Stimulated activated CD4-positive, alpha-beta T cell treated with anti-CD3 and anti-CD28 coated beads, Interleukin-4, amount 100 ng/mL, for 1 hour (primary cell): ENCODE measurements at regions not wholly inside any gene's neighbourhood (a gene's known extent, or its start where the extent isn't known, plus 50 kb on each side); places are given as distances from the start of the nearest gene placed in this dataset.

Experiments
- DNase-seq: peaks from one replicate; pipeline ENCODE4 v3.0.0-alpha.2; 2020

- DNase-seq: no peak
Measured at GRCh38 chr5:125408448-125409233, 662.2 kb upstream of the ZNF608 start.

DNA sequence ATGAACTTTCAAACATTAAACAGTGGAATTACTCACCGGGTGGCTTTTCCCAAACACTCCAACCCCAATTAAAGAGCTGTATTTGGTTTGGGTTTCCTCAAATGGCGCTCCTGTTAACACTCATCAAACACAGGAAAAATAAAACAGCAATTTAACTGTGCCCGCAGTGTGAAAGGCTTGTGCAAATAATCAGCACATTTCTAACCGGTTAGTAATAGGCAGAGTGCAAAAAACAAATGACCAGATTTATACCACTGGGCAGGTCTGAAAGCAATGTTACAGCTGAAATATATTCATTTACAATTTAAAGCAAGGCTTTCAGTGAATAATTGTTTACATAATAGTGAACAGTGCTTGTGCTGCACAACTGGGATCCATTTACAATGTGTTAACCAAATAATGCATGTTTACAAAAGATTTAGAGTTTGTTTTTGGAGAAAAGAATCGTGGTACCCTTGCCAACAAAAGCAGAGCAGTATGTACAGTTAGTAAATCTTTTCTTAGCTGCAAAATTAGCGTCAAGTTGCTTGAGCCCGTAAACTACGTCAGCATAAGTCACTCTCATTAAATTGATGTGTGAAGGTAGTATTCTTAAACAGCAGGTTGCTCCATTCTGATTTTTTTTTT lies 662.9 kb upstream of the ZNF608 start:
- no peak for DNase-seq

GRCh38 chr5:125409861-125410536 lies 663.6 kb upstream of the ZNF608 start:
- DNase-seq: no peak

- DNase-seq: no peak
Measured at GRCh38 chr5:125410537-125411070, 664.2 kb upstream of the ZNF608 start.

GRCh38 chr5:125411071-125411743 lies 664.8 kb upstream of the ZNF608 start:
- DNase-seq: no peak

- DNase-seq: no peak
Measured at GRCh38 chr5:125411744-125412560, 665.5 kb upstream of the ZNF608 start.

GRCh38 chr5:125412561-125413495 lies 666.4 kb upstream of the ZNF608 start:
- no peak for DNase-seq

DNA sequence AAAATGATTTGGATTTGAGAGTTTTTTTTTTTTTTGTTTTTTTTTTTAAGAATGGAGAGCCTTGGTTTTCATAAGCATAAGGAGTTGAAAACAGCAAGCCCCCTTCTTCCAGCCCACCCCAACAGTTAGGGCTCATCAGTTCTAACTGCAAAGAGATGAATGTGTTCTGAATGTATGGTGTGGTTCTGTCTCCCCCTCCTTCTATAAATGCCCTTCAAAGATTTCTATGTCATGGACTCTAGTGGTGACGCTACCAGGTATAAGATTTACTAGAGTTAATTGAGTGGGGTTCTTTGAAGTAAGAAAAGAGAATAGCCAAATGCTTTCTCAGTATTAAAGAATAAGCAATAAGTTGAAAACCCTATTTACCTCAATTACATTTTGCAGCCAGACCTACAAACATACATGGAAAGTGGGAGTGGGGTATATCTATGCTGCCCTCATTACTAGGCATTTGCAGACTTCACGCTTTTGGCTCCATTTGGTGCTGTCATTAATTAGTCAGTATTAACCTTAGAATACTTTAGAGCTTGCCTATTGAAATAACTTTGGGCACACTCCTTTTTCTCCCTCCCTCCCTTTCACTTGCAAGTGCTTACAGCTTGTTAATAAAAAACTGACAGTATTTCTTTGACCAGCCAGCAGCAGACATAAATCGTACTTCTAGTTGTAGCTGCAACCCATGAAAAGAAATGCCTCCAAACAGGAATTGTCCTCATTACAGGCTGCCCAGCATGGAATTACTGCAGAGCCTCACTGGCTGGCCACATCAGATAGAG lies 667.2 kb upstream of the ZNF608 start:
- no peak for DNase-seq

GRCh38 chr5:125415126-125415525 lies 668.7 kb upstream of the ZNF608 start:
- DNase-seq: no peak

DNA sequence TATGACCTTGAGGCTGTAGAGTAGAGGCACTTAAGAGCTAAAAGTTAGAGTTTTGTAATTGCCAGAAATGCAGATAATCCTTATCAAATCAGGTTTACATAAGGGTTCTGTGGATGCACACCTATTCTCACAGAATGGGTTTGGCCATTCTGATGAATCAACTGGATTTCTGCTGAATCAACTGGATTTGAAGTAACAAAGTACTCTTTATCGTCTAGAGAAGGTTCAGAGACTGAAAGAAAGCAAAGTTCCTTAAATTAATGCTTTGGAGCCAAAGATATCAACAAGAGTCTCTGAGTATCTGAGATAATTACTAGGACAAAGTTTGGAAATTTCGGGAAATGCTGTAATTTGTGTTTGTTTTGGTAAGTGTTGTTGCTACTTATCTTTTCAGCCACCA lies 669.6 kb upstream of the ZNF608 start:
- DNase-seq: no peak

- DNase-seq: no peak
Measured at GRCh38 chr5:125421006-125421405, 674.6 kb upstream of the ZNF608 start.

DNA sequence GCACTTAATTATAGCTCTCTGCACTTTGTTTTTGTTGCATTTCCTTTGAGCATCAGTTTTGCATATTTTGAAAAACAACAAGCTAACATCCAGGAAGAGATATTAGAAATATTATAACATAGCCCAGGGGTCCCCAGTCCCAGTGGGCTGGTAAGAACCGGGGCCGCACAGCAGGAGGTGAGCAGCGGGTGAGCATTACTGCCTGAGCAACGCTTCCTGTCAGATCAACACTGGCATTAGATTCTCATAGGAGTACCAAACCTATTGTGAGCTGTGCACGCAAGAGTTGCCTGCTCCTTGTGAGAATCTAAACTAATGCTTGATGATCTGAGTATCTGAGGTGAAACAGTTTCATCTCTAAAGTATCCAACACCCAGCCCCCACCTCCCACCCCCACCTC lies 675.9 kb upstream of the ZNF608 start:
- DNase-seq: no peak

DNA sequence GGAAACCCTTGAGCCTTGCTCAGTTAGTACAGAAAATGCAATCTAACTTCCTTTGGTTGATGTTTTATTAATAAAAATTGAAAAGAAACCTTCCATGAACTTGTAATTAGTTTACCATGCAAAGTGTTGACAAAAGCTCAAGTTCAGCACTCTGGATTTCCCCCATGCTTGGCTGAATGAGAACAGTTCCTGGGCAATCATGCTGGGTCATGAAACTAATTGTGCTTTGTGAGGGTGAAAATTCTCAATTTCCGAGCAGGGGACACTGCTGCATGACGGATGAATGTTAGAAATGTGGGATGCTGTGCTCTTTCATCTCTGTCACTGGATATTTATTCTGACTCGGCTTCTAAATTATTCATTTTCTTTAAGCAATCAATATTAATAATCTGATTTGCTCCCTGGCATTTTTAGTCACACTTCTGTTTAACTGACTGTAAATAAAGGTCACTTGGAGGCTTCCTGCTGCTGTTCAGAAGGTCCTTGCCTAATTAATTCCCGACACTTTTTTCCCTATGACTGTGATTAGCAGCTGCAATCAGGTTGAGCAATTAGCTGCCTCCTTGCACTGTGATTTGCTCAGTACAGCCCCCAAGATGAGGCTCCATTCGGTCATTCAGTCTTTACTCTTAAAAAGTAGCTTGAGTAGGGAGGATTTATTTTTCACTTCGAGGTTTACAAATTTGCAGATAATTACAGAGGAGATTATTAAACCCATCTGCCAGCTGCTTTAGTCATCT lies 678.1 kb upstream of the ZNF608 start:
- no peak for DNase-seq

- no peak for DNase-seq
Measured at GRCh38 chr5:125429498-125429897, 683.1 kb upstream of the ZNF608 start.

DNA sequence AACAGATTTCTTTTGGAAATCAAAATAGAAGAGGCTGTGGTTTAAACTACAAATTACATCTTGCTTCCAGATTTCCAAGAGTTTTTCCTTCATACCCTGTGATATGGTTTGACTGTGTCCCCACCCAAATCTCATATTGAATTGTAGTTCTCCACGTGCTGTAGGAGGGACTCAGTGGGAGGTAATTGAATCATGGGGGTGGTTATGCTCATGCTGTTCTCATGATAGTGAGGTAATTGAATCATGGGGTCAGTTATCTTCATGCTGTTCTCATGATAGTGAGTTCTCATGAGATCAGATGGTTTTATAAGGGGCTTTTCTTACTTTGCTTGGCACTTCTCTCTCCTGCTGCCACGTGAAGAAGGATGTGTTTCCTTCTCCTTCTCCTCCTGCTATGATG lies 687.0 kb upstream of the ZNF608 start:
- no peak for DNase-seq

DNA sequence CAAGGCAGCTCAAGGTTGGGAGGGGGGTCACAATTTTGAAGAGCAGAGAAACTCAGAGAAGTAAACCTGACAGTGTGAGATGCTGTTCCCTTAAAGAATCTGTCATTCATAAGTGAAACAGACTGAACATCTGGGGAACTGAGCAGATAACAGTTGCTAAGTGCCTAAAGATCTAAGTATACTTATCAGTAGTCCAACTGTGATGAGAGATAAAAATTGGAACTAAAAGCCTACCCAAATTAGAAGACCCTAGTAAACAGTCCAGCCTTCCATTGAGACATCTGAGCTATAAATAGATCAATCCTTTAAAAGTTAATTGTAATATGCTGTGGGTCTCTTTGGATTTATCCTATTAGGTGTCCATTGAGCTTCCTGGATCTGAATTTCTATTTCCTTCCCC lies 692.8 kb upstream of the ZNF608 start:
- DNase-seq: no peak

DNA sequence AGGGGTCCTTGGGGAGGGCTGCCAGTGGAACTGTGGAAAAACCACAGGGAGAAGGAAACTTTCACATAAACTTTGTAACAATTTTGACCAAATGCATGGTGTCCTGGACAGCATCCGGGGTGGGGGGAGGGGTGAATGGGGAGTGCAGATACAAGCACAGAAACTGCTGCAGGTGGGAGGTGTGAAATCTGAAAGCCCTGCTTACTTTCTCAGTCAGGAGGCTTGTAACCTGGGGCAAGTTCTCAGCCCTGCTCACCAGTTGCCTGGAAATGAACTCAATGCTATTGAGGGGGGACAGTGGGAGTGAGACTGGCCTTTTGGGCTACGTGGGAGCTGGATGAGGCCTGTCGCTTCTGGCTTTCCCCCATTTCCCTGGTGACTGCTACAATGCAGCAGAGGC lies 694.5 kb upstream of the ZNF608 start:
- no peak for DNase-seq

DNA sequence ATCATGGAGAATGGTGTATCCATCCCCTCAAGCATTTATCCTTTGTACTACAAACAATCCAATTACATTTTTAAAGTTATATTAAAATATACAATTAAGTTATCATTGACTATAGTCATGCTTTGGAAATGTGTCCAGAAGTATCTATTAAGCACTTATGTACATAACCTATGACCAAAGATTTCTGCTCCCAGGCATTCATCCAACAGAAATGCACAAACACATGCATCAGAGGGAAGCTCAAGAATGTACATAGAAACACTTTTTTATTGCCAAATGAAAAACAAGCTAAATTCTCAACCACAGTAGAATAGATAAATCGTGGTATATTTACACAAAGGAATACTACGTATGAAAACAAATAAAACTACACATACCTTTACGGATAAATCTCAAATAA lies 700.5 kb upstream of the ZNF608 start:
- DNase-seq: no peak

DNA sequence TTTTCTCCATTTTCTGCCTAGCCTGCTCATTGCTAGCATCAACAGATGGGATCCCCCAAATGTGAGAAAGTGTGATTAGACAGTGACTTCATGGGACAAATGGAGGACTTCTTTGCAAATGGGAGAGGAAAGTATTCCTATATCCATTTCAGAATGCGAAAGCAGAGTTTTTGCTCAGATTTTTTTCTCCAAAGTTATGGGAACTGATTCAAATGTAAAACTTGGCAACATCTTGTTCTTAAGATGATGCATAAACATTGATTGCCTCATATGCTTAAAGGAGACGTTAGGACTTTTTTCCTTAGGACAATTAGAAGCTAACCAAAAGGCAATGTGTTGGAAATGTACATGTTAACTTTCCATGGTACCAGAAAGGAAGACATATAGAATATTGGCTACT lies 704.3 kb upstream of the ZNF608 start:
- DNase-seq: no peak

- DNase-seq: no peak
Measured at GRCh38 chr5:125451622-125452021, 705.2 kb upstream of the ZNF608 start.
